NT2/D1 (cell line): ENCODE measurements at regions not wholly inside any gene's neighbourhood (a gene's known extent, or its start where the extent isn't known, plus 50 kb on each side); places are given as distances from the start of the nearest gene placed in this dataset.

Experiments
- SUZ12 ChIP-seq: IDR thresholded peaks from 2 replicates; pipeline ENCODE4 v1.6.1; 2011; ENCODE audit not compliant: insufficient read length, insufficient read depth; ENCODE audit errors: extremely low read depth
- YY1 ChIP-seq: IDR thresholded peaks from 2 replicates; pipeline ENCODE4 v1.6.1; 2011; ENCODE audit not compliant: insufficient read length, insufficient read depth
- ZNF274 ChIP-seq: IDR thresholded peaks from 2 replicates; pipeline ENCODE4 v1.6.1; 2011; ENCODE audit warnings: mild to moderate bottlenecking, low read depth, low read length

- no peak for TF ChIP-seq ZNF274
- no peak for TF ChIP-seq SUZ12
- TF ChIP-seq YY1: no peak
Measured at GRCh38 chr1:83799594-83799993, 199.3 kb downstream of the TTLL7 start.
